ENCODE measurements at regions not wholly inside any gene's neighbourhood (a gene's known extent, or its start where the extent isn't known, plus 50 kb on each side); places are given as distances from the start of the nearest gene placed in this dataset.

GRCh38 chr10:78556705-78557432, 511.9 kb upstream of the ZMIZ1 start:
- Mint-ChIP-seq H3K36me3 (ENCODE audit: low read depth) (no peaks in the 10 kb centered on the region), H3K4me1 (ENCODE audit: low read depth) (no peaks in the 10 kb centered on the region), H3K4me3 (no peak overlapping the region), H3K9me3 (no peaks in the 10 kb centered on the region), H3K27me3 (ENCODE audit: low read depth) (no peaks in the 10 kb centered on the region), H3K27ac (no peak overlapping the region)
- DNase-seq (ENCODE audit: low spot score), result no peak

- Mint-ChIP-seq H3K9me3 (no peaks in the 10 kb centered on the region), H3K4me1 (ENCODE audit: low read depth) (no peaks in the 10 kb centered on the region), H3K36me3 (ENCODE audit: low read depth) (no peaks in the 10 kb centered on the region), H3K27me3 (ENCODE audit: low read depth) (no peaks in the 10 kb centered on the region), H3K4me3 (no peak overlapping the region), H3K27ac (no peak overlapping the region)
- DNase-seq (ENCODE audit: low spot score), result no peak
Observed at GRCh38 chr10:78557433-78557925, 511.3 kb upstream of the ZMIZ1 start.

GRCh38 chr10:78559661-78560340, 509.0 kb upstream of the ZMIZ1 start:
- Mint-ChIP-seq H3K27me3 (ENCODE audit: low read depth) (peaks cover 2% of the 10 kb centered on the region), H3K9me3 (no peaks in the 10 kb centered on the region), H3K4me3 (no peak overlapping the region), H3K27ac (no peak overlapping the region), H3K4me1 (ENCODE audit: low read depth) (no peaks in the 10 kb centered on the region), H3K36me3 (ENCODE audit: low read depth) (no peaks in the 10 kb centered on the region)
- no peak for DNase-seq (ENCODE audit: low spot score)

GRCh38 chr10:78560341-78560688, 508.5 kb upstream of the ZMIZ1 start:
- Mint-ChIP-seq H3K4me1 (ENCODE audit: low read depth) (no peaks in the 10 kb centered on the region), H3K9me3 (no peaks in the 10 kb centered on the region), H3K27ac (no peak overlapping the region), H3K4me3 (no peak overlapping the region), H3K36me3 (ENCODE audit: low read depth) (no peaks in the 10 kb centered on the region), H3K27me3 (ENCODE audit: low read depth) (peaks cover 2% of the 10 kb centered on the region)
- no peak for DNase-seq (ENCODE audit: low spot score)

GRCh38 chr10:78563314-78563713, 505.5 kb upstream of the ZMIZ1 start:
- Mint-ChIP-seq H3K27me3 (ENCODE audit: low read depth) (peaks cover 2% of the 10 kb centered on the region), H3K4me1 (ENCODE audit: low read depth) (no peaks in the 10 kb centered on the region), H3K36me3 (ENCODE audit: low read depth) (no peaks in the 10 kb centered on the region), H3K9me3 (no peaks in the 10 kb centered on the region), H3K27ac (no peak overlapping the region), H3K4me3 (no peak overlapping the region)
- no peak for DNase-seq (ENCODE audit: low spot score)

- H3K27me3 Mint-ChIP-seq (ENCODE audit: low read depth), result peaks cover 2% of the 10 kb centered on the region
- no peaks in the 10 kb centered on the region for H3K36me3 Mint-ChIP-seq (ENCODE audit: low read depth)
- H3K4me1 Mint-ChIP-seq (ENCODE audit: low read depth), result peaks cover 4% of the 10 kb centered on the region
- H3K4me3 Mint-ChIP-seq, result no peak overlapping the region
- no peaks in the 10 kb centered on the region for H3K9me3 Mint-ChIP-seq
- H3K27ac Mint-ChIP-seq, result no peak overlapping the region
- no peak for DNase-seq (ENCODE audit: low spot score)
Observed at GRCh38 chr10:78565841-78566240, 502.9 kb upstream of the ZMIZ1 start.

- Mint-ChIP-seq H3K36me3 (ENCODE audit: low read depth) (no peaks in the 10 kb centered on the region), H3K9me3 (no peaks in the 10 kb centered on the region), H3K4me1 (ENCODE audit: low read depth) (peaks cover 4% of the 10 kb centered on the region), H3K27me3 (ENCODE audit: low read depth) (peaks cover 2% of the 10 kb centered on the region), H3K4me3 (no peak overlapping the region), H3K27ac (no peak overlapping the region)
- DNase-seq (ENCODE audit: low spot score), result no peak
Observed at GRCh38 chr10:78566284-78567111, 502.3 kb upstream of the ZMIZ1 start.

- no peak for DNase-seq (ENCODE audit: low spot score)
- Mint-ChIP-seq H3K27me3 (ENCODE audit: low read depth) (no peaks in the 10 kb centered on the region), H3K36me3 (ENCODE audit: low read depth) (no peaks in the 10 kb centered on the region), H3K9me3 (no peaks in the 10 kb centered on the region), H3K4me1 (ENCODE audit: low read depth) (peaks cover 4% of the 10 kb centered on the region), H3K27ac (no peak overlapping the region), H3K4me3 (no peak overlapping the region)
Observed at GRCh38 chr10:78567680-78568455, 500.9 kb upstream of the ZMIZ1 start.

- Mint-ChIP-seq H3K4me1 (ENCODE audit: low read depth) (peaks cover 4% of the 10 kb centered on the region), H3K36me3 (ENCODE audit: low read depth) (no peaks in the 10 kb centered on the region), H3K27me3 (ENCODE audit: low read depth) (no peaks in the 10 kb centered on the region), H3K9me3 (no peaks in the 10 kb centered on the region), H3K27ac (no peak overlapping the region), H3K4me3 (no peak overlapping the region)
- DNase-seq (ENCODE audit: low spot score), result no peak
Observed at GRCh38 chr10:78568620-78569019, 500.1 kb upstream of the ZMIZ1 start.

- Mint-ChIP-seq H3K36me3 (ENCODE audit: low read depth) (no peaks in the 10 kb centered on the region), H3K9me3 (no peaks in the 10 kb centered on the region), H3K27ac (no peak overlapping the region), H3K27me3 (ENCODE audit: low read depth) (no peaks in the 10 kb centered on the region), H3K4me3 (no peak overlapping the region), H3K4me1 (ENCODE audit: low read depth) (peaks cover 4% of the 10 kb centered on the region)
- no peak for DNase-seq (ENCODE audit: low spot score)
Observed at GRCh38 chr10:78570633-78571235, 498.0 kb upstream of the ZMIZ1 start.

- no peaks in the 10 kb centered on the region for H3K9me3 Mint-ChIP-seq
Observed at GRCh38 chr10:78571286-78571685, 497.5 kb upstream of the ZMIZ1 start.

GRCh38 chr10:78571891-78572290, 496.9 kb upstream of the ZMIZ1 start:
- Mint-ChIP-seq H3K4me3 (no peak overlapping the region), H3K27ac (no peak overlapping the region), H3K4me1 (ENCODE audit: low read depth) (peaks cover 4% of the 10 kb centered on the region), H3K27me3 (ENCODE audit: low read depth) (no peaks in the 10 kb centered on the region), H3K9me3 (no peaks in the 10 kb centered on the region), H3K36me3 (ENCODE audit: low read depth) (no peaks in the 10 kb centered on the region)
- no peak for DNase-seq (ENCODE audit: low spot score)

More at GRCh38 chr10:78571286-78571685, 497.5 kb upstream of the ZMIZ1 start:
- H3K36me3 Mint-ChIP-seq (ENCODE audit: low read depth), result no peaks in the 10 kb centered on the region
- DNase-seq (ENCODE audit: low spot score), result no peak
- peaks cover 4% of the 10 kb centered on the region for H3K4me1 Mint-ChIP-seq (ENCODE audit: low read depth)
- no peak overlapping the region for H3K4me3 Mint-ChIP-seq
- H3K27ac Mint-ChIP-seq, result no peak overlapping the region
- H3K27me3 Mint-ChIP-seq (ENCODE audit: low read depth), result no peaks in the 10 kb centered on the region

- Mint-ChIP-seq H3K36me3 (ENCODE audit: low read depth) (no peaks in the 10 kb centered on the region), H3K4me3 (no peak overlapping the region), H3K9me3 (no peaks in the 10 kb centered on the region), H3K27ac (no peak overlapping the region), H3K27me3 (ENCODE audit: low read depth) (no peaks in the 10 kb centered on the region), H3K4me1 (ENCODE audit: low read depth) (peaks cover 4% of the 10 kb centered on the region)
- DNase-seq (ENCODE audit: low spot score), result no peak
Observed at GRCh38 chr10:78572565-78572964, 496.2 kb upstream of the ZMIZ1 start.

Data from T-helper 2 cell treated with Interferon-gamma antibody and Interleukin-4, amounts not matched to agents 5 μg/mL and 100 μg/mL, for 36 hours (primary cell).